Activated naive CD4-positive, alpha-beta T cell treated with anti-CD3 and anti-CD28 coated beads for 36 hours (primary cell): ENCODE measurements at regions not wholly inside any gene's neighbourhood (a gene's known extent, or its start where the extent isn't known, plus 50 kb on each side); places are given as distances from the start of the nearest gene placed in this dataset.
"Not testable (repeated sequence)": the region's sequence is repeated elsewhere in the genome, so short reads cannot be mapped to it uniquely, and the experiment has no call there.

Experiments
- CTCF ChIA-PET: fragments of 350-600 bp; sonication (Branson Sonifier 250); formaldehyde crosslinking; loops from one replicate; lab custom pipeline; 2021; ENCODE audit warnings: antibody characterized with exemption; lab: Charles Lee
- DNase-seq: peaks from one replicate; pipeline ENCODE4 v3.0.0-alpha.2; 2020
- H3K27ac Mint-ChIP-seq: one replicate; pipeline ENCODE4 v1.8.0; 2021; ENCODE audit warnings: mild to moderate bottlenecking, mixed read lengths
- H3K27me3 Mint-ChIP-seq: one replicate; pipeline ENCODE4 v1.8.0; 2021; ENCODE audit warnings: low read depth, mixed read lengths
- H3K36me3 Mint-ChIP-seq: one replicate; pipeline ENCODE4 v1.8.0; 2021; ENCODE audit warnings: low read depth, mixed read lengths
- H3K4me1 Mint-ChIP-seq: one replicate; pipeline ENCODE4 v1.8.0; 2021; ENCODE audit warnings: low read depth, mixed read lengths
- H3K4me3 Mint-ChIP-seq: one replicate; pipeline ENCODE4 v1.8.0; 2021; ENCODE audit warnings: mild to moderate bottlenecking, moderate library complexity, mixed read lengths
- H3K9me3 Mint-ChIP-seq: one replicate; pipeline ENCODE4 v1.8.0; 2021; ENCODE audit warnings: mixed read lengths
- intact Hi-C: fragments of 100-400 bp; cut with micrococcal nuclease; formaldehyde crosslinking; loops from one replicate; pipeline ENCODE4 v1.15.1; 2023

DNA sequence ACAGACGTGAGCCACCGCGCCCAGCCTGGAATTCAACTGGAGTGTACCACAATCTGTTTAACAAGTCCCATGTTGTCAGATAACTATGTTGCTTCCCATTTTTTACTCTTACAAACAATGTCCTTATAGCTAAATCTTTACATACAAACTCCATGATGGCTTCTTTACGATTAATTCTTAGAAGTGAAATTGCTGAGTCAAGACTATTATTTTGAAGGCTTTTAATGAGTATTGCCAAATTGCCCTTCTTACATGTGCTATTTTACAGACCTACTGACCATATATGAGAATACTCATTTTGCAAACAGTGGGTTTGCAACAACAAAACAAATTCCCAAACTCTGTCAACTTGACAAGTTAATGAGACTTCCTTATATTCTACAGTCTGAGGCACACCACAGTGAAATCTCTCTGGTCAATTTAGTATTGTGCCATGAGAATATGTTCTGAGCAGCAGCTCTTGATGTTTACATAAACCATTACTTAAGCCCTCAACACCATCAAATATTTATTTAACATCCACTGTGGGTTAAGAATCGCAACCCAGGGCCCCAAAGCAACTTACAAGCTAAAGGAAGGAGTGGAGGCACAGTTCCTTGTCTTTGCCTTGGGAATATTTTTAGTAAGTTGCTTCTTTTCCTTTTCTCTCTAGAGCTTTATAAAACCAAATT is 128.5 kb downstream of the SPRY1 start:
- no peak for DNase-seq
- no peaks in the 10 kb centered on the region for H3K36me3 Mint-ChIP-seq
- no peaks in the 10 kb centered on the region for H3K9me3 Mint-ChIP-seq
- H3K4me1 Mint-ChIP-seq: peaks cover 4% of the 10 kb centered on the region
- no peak overlapping the region for H3K27ac Mint-ChIP-seq
- CTCF ChIA-PET: interaction anchor here (0.5 kb wide), 1 partner anchor 30 kb away, joined by 3 read pairs; no protein-coding TSS in a partner anchor
- peaks cover 4% of the 10 kb centered on the region for H3K27me3 Mint-ChIP-seq
- H3K4me3 Mint-ChIP-seq: no peak overlapping the region
- intact Hi-C loops: no loop called here

DNA sequence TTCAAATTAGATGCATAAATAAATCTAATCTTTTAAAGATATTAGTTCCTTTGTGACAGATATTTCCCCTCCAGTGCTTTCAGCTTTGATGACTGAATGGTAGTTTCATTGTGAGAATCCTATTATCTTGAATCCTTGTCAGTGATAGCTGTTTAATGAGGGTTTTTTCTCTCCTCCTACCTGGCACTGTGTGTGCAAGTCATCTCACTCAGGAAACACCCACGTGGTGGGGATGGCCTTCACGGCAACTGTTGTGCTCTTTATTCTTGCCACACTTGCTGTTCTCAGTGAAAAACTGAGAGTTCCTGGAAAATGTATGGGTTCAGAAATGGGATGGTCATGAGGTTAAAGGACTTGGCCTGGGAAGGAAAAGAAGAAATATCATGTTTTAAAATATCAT is 129.9 kb downstream of the SPRY1 start:
- peaks cover 4% of the 10 kb centered on the region for H3K4me1 Mint-ChIP-seq
- peaks cover 4% of the 10 kb centered on the region for H3K27me3 Mint-ChIP-seq
- no peak overlapping the region for H3K4me3 Mint-ChIP-seq
- intact Hi-C loops: no loop called here
- DNase-seq: no peak
- H3K9me3 Mint-ChIP-seq: no peaks in the 10 kb centered on the region
- H3K36me3 Mint-ChIP-seq: no peaks in the 10 kb centered on the region
- no peak overlapping the region for H3K27ac Mint-ChIP-seq
- CTCF ChIA-PET: no interaction called here

DNA sequence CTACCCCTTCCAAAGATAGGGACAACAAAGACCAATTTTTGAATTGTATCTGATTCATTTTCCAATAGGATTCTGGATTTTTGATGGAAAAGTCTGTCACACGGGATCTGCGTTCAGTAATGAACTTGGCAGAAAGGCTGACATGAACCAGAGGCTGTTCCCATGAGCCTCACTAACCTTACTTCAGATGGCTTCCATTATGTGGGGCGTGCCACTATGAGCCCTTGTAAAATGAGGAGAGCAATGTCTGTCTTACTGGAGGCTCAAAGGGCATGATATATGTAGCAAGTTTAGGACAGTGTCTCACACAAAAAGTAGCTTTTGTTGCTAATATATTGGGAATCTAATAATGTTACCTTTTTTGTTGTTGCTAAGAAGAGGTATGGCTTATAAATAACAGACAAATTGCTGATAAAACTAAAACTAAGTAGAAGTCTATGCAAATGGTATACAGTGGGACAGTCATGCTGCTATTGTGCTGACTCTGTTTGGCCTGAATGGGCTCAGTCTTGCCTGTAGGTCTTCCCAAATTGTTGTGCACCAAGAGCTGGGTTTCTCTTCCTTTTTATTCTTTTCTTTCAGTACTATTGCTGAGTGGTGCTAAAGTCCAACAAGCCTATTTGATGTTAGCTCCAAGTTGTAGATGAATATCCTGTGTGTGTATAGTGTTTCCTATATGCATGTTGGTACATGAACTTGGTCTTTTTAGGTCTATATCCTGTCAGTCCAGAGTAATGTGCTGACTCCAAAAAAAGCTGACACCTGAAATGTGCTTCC is 132.1 kb downstream of the SPRY1 start:
- H3K27ac Mint-ChIP-seq: no peak overlapping the region
- no peak overlapping the region for H3K4me3 Mint-ChIP-seq
- CTCF ChIA-PET: no interaction called here
- H3K36me3 Mint-ChIP-seq: no peaks in the 10 kb centered on the region
- H3K9me3 Mint-ChIP-seq: no peaks in the 10 kb centered on the region
- intact Hi-C loops: no loop called here
- peaks cover 4% of the 10 kb centered on the region for H3K27me3 Mint-ChIP-seq
- H3K4me1 Mint-ChIP-seq: peaks cover 4% of the 10 kb centered on the region
- no peak for DNase-seq

DNA sequence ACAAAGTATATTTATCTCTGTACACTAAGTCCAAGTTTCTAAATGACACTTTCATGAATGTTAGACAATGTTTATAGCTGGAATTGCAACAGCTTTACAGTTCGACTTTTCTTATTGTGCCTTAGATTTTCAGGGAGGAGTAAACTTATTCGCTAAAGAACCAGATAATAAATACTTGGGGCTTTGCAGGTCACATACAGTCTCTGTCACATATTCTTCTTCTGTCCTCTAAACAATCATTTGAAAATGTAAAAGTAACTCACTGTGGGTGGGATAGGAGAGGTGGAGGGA is 132.6 kb downstream of the SPRY1 start:
- Mint-ChIP-seq H3K4me3 (no peak overlapping the region), H3K9me3 (peaks cover 2% of the 10 kb centered on the region), H3K4me1 (peaks cover 4% of the 10 kb centered on the region), H3K36me3 (no peaks in the 10 kb centered on the region), H3K27me3 (peaks cover 4% of the 10 kb centered on the region), H3K27ac (no peak overlapping the region)
- intact Hi-C loops: no loop called here
- CTCF ChIA-PET: no interaction called here
- no peak for DNase-seq

DNA sequence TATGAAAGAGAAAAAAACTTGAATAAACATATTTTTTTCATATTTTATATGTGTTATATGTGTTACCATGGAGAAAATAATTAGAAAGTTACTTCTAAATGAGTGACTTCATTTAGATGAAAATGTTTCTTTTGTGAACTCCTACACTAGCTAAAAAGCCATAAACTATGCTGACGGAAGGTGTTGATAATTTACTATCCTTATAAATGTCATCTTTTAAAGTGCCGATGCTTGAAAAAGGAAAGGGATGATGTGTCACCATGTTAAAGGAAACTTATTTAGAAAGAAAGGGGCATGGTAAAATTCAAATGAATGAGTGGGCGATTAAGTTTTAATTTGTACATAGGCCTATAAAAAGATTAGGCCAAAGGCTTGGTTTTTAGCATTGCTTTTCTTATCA is 133.8 kb downstream of the SPRY1 start:
- H3K4me1 Mint-ChIP-seq: peaks cover 4% of the 10 kb centered on the region
- intact Hi-C loops: no loop called here
- H3K27ac Mint-ChIP-seq: no peak overlapping the region
- peaks cover 2% of the 10 kb centered on the region for H3K9me3 Mint-ChIP-seq
- CTCF ChIA-PET: no interaction called here
- no peak overlapping the region for H3K4me3 Mint-ChIP-seq
- no peak for DNase-seq
- H3K27me3 Mint-ChIP-seq: peaks cover 4% of the 10 kb centered on the region
- H3K36me3 Mint-ChIP-seq: no peaks in the 10 kb centered on the region

DNA sequence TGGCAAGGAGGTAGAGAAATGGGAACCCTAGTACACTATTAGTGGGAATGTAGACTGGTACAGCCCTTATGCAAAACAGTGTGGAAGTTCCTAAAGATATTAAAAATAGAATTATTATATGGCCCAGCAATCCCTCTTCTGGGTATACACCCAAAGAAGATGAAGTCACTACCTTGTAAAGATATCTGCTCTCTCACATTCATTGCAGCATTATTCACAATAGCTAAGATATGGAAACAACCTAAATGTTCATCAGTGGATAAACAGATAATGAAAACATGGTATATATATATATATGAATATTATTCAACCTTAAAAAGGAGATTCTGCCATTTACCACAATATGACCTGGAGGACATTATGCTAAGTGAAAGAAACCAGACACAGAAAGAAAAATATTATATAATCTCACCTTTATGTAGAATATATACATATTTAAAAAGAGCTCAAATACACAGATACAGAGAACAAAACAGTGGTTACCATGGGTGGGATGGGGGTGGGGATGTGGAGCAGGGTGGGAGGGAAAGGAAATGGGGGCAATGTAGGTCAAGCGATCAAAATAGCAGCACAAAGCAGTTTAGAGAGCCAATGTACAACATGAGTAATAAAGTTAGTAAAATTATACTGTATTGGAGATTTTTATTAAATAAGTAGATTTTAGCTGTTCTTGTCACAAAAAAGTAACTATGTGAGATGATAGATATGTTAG is 138.6 kb downstream of the SPRY1 start:
- Mint-ChIP-seq H3K27me3 (no peaks in the 10 kb centered on the region), H3K4me3 (no peak overlapping the region), H3K36me3 (no peaks in the 10 kb centered on the region), H3K27ac (no peak overlapping the region), H3K4me1 (no peaks in the 10 kb centered on the region), H3K9me3 (peaks cover 5% of the 10 kb centered on the region)
- no peak for DNase-seq
- CTCF ChIA-PET: no interaction called here
- intact Hi-C loops: no loop called here

DNA sequence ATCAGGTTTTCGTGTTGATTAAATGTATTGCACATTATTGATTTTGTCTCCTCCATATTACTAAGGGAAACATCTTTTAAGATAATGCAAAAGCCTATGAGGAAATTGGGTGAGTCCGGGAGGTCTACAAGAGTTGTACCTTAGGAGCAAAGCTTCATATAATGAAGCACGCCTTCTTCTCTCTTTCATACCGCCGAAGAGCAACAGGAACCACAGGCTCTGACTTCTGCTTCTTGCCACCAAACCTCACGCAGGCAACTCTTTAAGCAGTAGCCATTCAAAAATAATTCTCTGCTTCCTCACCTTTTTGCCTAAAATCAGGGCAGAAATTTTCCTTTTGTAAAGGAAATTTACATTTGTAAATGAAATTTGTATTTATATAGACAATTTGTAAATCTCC is 139.6 kb downstream of the SPRY1 start:
- intact Hi-C loops: no loop called here
- Mint-ChIP-seq H3K27me3 (no peaks in the 10 kb centered on the region), H3K9me3 (peaks cover 5% of the 10 kb centered on the region), H3K36me3 (no peaks in the 10 kb centered on the region), H3K4me1 (no peaks in the 10 kb centered on the region), H3K4me3 (no peak overlapping the region), H3K27ac (no peak overlapping the region)
- no peak for DNase-seq
- CTCF ChIA-PET: no interaction called here

DNA sequence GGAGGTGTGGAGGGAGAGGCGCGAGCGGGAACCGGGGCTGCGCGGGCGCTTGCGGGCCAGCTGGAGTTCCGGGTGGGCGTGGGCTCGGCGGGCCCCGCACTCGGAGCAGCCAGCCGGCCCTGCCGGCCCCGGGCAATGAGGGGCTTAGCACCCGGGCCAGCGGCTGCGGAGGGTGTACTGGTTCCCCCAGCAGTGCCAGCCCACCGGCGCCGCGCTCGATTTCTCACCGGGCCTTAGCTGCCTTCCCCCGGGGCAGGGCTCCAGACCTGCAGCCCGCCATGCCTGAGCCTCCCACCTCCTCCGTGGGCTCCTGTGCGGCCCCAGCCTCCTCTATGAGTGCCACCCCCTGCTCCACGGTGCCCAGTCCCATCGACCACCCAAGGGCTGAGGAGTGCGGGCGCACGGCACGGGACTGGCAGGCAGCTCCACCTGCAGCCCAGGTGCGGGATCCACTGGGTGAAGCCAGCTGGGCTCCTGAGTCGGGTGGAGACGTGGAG is 141.4 kb downstream of the SPRY1 start:
- intact Hi-C loops, DNase-seq, H3K27me3 Mint-ChIP-seq, H3K4me1 Mint-ChIP-seq, H3K4me3 Mint-ChIP-seq, H3K36me3 Mint-ChIP-seq, H3K27ac Mint-ChIP-seq, CTCF ChIA-PET, H3K9me3 Mint-ChIP-seq: not testable (repeated sequence)

DNA sequence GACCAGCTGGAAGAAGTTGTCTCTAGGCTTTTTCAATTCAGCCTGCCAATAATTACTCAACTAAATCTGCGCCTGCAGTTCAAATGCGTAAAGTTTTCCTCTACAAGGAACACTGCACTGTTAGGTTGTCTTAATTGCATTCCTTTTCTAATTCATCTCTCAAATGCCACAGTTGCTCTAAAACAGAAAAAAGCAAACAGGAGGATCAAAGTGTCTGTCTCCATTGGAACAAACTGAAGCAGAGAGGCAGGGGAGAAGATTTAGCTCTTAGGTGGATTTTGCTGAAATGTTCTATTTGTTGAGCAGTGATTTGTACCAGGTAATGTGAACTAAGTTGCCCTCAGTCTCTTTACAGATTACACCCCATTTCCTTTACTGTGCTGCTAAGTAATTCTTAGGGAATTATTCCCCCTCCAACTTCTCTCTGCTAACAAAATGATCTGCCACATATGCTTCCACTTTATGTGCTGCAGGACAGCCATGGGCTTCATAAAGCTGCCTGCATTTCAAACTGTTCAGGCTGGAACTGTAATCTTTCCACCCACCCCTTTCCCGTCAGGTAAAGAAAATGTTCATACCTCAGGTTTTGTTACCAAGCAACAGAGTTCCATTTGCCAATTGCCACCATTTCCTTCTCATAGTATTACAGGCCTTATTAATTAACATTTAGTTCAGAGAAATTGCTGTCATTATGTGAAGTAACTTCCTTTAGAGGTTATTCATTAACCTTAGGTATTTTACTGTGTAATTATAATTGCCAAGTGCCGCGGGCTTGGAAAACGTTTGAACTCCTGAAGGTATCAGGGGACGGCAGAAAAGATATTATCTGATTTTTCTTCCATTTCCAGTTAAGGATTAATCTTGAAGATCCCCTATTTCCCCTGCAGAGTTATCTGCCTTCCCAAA is 149.3 kb downstream of the SPRY1 start:
- CTCF ChIA-PET: no interaction called here
- H3K4me3 Mint-ChIP-seq: no peak overlapping the region
- no peak overlapping the region for H3K27ac Mint-ChIP-seq
- H3K4me1 Mint-ChIP-seq: no peaks in the 10 kb centered on the region
- intact Hi-C loops: no loop called here
- no peak for DNase-seq
- H3K36me3 Mint-ChIP-seq: no peaks in the 10 kb centered on the region
- H3K27me3 Mint-ChIP-seq: no peaks in the 10 kb centered on the region
- peaks cover 5% of the 10 kb centered on the region for H3K9me3 Mint-ChIP-seq

DNA sequence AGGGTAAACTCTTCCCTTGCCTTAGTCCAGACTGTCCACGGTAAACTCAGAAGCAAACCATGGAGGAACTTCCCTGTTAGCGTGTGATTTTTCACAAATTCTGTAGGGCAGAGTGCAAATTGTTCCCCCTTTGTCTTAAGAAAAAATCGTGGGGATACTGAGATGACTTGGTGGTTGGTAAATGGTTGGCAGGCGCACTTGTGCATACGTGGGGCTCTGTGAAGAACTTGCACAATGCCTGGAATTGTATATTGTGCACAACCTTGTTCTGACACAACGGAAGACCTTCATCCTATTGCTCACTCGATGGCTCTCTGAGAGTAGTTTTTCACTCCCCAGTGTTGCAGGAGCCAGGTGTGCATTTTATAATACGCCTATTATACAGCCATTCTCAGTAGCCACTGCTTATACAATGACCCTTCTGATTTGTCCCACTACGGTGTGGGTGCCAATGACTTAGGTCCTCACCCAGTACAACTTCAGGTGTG is 150.0 kb downstream of the SPRY1 start:
- no peak for DNase-seq
- no peaks in the 10 kb centered on the region for H3K4me1 Mint-ChIP-seq
- intact Hi-C loops: no loop called here
- no peak overlapping the region for H3K27ac Mint-ChIP-seq
- CTCF ChIA-PET: no interaction called here
- H3K27me3 Mint-ChIP-seq: no peaks in the 10 kb centered on the region
- H3K4me3 Mint-ChIP-seq: no peak overlapping the region
- no peaks in the 10 kb centered on the region for H3K36me3 Mint-ChIP-seq
- peaks cover 5% of the 10 kb centered on the region for H3K9me3 Mint-ChIP-seq

DNA sequence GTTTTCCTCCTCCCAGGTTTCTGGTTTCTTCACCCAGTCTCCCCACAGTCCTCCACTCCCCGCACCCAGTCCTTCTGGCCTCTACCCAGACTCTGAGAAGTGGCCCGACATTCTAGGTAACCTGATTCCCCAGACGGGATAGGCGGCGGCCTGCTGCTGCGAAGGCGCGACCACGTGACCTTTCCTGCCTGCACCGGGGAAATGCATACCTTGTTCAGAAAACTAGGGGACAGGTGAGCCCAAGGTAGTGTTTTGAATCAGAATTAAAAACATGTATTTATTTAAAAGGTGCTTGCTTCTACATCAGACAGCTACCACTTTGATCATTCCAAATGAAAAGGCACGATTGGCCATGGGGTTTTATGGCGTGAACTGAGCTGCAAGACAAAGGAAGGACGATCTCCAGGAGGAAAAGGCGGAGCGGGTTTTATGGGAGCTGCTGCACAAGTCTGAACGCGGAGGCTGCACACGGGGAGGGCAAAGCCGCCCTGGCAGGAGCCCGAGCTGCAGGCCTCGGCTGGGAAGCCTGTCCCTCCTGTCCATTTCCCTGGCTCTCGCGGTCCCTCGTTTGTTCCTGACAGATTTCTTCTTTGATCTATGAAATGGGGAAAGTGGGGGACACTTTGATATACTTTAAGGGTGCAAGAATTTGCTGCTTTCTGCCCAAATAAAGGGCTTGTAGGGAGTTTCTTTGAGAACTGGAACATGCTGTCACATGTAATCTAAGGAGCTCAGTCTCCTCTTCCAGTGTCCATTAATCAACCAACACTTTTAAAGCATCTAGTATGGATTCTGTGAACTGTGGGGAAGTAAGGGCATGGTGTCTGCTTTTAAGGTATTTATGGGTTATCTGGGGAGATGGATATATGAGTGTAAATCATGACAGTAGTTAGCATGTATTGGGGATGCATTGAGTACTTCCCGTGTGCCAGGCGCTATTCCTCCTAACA is 150.9 kb downstream of the SPRY1 start:
- CTCF ChIA-PET: no interaction called here
- Mint-ChIP-seq H3K27me3 (no peaks in the 10 kb centered on the region), H3K36me3 (no peaks in the 10 kb centered on the region), H3K4me3 (no peak overlapping the region), H3K27ac (no peak overlapping the region), H3K9me3 (peaks cover 5% of the 10 kb centered on the region), H3K4me1 (no peaks in the 10 kb centered on the region)
- intact Hi-C loops: no loop called here
- no peak for DNase-seq
